Fibroblast of lung (primary cell): ENCODE measurements at regions not wholly inside any gene's neighbourhood (a gene's known extent, or its start where the extent isn't known, plus 50 kb on each side); places are given as distances from the start of the nearest gene placed in this dataset.
"Not testable (repeated sequence)": the region's sequence is repeated elsewhere in the genome, so short reads cannot be mapped to it uniquely, and the experiment has no call there.

Experiments used
- DNase-seq, 2 donors: peaks; one replicate each; pipeline versions ENCODE4 v3.0.0 to v3.0.0-alpha.2; 2010; ENCODE audit warnings: low read depth in 2 of 2
- H2AFZ ChIP-seq: 2 replicates; pipeline ENCODE4 v1.5.1; 2012; ENCODE audit warnings: low read length, control low read depth, inconsistent platforms
- H3K27ac ChIP-seq: 2 replicates; pipeline ENCODE4 v1.5.1; 2011; ENCODE audit warnings: low read length, control low read depth; ENCODE audit not compliant: insufficient read depth
- H3K27me3 ChIP-seq: 2 replicates; pipeline ENCODE4 v1.5.1; 2011; ENCODE audit warnings: mild to moderate bottlenecking, low read length; ENCODE audit not compliant: control insufficient read depth, insufficient read depth
- H3K36me3 ChIP-seq: 2 replicates; pipeline ENCODE4 v1.5.1; 2011; ENCODE audit warnings: low read length; ENCODE audit not compliant: control insufficient read depth, insufficient read depth
- H3K4me1 ChIP-seq: 2 replicates; pipeline ENCODE4 v1.5.1; 2011; ENCODE audit warnings: low read length; ENCODE audit not compliant: control insufficient read depth, insufficient read depth; ENCODE audit errors: extremely low read depth
- H3K4me2 ChIP-seq: 2 replicates; pipeline ENCODE4 v1.5.1; 2011; ENCODE audit warnings: low read length, control low read depth; ENCODE audit not compliant: insufficient read depth; ENCODE audit errors: extremely low read depth
- H3K4me3 ChIP-seq, 4 experiments: fragments of 200-600 bp in 1 of 4; sonication (generic) in 1 of 4; replicated peaks in 1 of 4; 2 replicates each; pipeline ENCODE4 v1.5.1; 2011 to 2016; ENCODE audit warnings: low read length in 4 of 4, low read depth in 3 of 4, mild to moderate bottlenecking in 3 of 4, control low read depth in 2 of 4, inconsistent platforms in 1 of 4, mixed read lengths in 1 of 4; ENCODE audit not compliant: insufficient read depth in 1 of 4; ENCODE audit errors: control extremely low read depth in 1 of 4
- H3K79me2 ChIP-seq: 2 replicates; pipeline ENCODE4 v1.5.1; 2012; ENCODE audit warnings: mild to moderate bottlenecking, low read length, inconsistent platforms; ENCODE audit not compliant: control insufficient read depth, insufficient read depth
- H3K9ac ChIP-seq: 2 replicates; pipeline ENCODE4 v1.5.1; 2011; ENCODE audit warnings: mild to moderate bottlenecking, low read length, control low read depth; ENCODE audit not compliant: insufficient read depth
- H3K9me3 ChIP-seq: 2 replicates; pipeline ENCODE4 v1.5.1; 2012; ENCODE audit warnings: low read depth, low read length; ENCODE audit not compliant: control insufficient read depth, insufficient read depth
- H4K20me1 ChIP-seq: 2 replicates; pipeline ENCODE4 v1.5.1; 2011; ENCODE audit warnings: low read length; ENCODE audit not compliant: control insufficient read depth, insufficient read depth; ENCODE audit errors: extremely low read depth
- EZH2 ChIP-seq: IDR thresholded peaks from 2 replicates; pipeline ENCODE4 v1.5.1; 2012; ENCODE audit warnings: low read length, control low read depth, mild to moderate bottlenecking; ENCODE audit errors: missing control alignments
- TF ChIP-seq, protein P1 (sequence below), 2 donors: IDR thresholded peaks in 1 of 2; conservative IDR thresholded peaks in 1 of 2; 1 replicate in 1 of 2; 2 replicates in 1 of 2; pipeline ENCODE4 v1.5.1; 2011 to 2012; ENCODE audit warnings: low read length in 2 of 2, control low read depth in 1 of 2, inconsistent platforms in 1 of 2, low read depth in 1 of 2, mild to moderate bottlenecking in 1 of 2

DNA sequence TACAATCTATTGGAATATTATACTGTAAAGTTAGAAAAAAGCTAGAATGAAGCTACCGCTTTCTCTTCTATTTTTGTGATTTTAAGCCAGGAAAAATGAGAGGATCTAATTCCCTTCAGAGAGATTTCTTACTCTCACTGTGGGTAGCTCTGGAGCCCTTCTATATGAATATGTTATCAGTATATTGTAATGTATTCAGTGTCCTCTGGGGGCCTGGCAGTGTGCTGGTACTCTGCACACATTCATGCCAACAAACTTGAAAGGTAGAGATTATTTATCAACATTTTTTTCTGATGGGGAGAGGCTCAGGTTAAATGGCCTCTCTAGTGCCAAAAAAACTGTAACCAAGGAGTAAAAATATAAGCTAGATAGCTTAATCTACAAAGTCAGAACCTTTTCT is 292.8 kb downstream of the TTC6 start:
- H4K20me1 ChIP-seq: no peaks in the 10 kb centered on the region
- TF ChIP-seq EZH2: no peak
- TF ChIP-seq, protein P1, sequence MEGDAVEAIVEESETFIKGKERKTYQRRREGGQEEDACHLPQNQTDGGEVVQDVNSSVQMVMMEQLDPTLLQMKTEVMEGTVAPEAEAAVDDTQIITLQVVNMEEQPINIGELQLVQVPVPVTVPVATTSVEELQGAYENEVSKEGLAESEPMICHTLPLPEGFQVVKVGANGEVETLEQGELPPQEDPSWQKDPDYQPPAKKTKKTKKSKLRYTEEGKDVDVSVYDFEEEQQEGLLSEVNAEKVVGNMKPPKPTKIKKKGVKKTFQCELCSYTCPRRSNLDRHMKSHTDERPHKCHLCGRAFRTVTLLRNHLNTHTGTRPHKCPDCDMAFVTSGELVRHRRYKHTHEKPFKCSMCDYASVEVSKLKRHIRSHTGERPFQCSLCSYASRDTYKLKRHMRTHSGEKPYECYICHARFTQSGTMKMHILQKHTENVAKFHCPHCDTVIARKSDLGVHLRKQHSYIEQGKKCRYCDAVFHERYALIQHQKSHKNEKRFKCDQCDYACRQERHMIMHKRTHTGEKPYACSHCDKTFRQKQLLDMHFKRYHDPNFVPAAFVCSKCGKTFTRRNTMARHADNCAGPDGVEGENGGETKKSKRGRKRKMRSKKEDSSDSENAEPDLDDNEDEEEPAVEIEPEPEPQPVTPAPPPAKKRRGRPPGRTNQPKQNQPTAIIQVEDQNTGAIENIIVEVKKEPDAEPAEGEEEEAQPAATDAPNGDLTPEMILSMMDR (conservative IDR thresholded peaks at IDR 0.05 in 1 of 2, IDR thresholded peaks at IDR 0.05 in 1 of 2; ENCODE audit: low read depth in 1 of 2, low read length in 2 of 2): no peak
- H3K9me3 ChIP-seq: no peaks in the 10 kb centered on the region
- H3K9ac ChIP-seq: no peak overlapping the region
- H3K79me2 ChIP-seq: no peaks in the 10 kb centered on the region
- H3K4me1 ChIP-seq: no peaks in the 10 kb centered on the region
- no peak overlapping the region for H3K4me2 ChIP-seq
- H3K36me3 ChIP-seq: no peaks in the 10 kb centered on the region
- no peak overlapping the region for H3K4me3 ChIP-seq
- no peak overlapping the region for H3K27ac ChIP-seq
- DNase-seq: no peak
- no peaks in the 10 kb centered on the region for H3K27me3 ChIP-seq
- H2AFZ ChIP-seq: no peak overlapping the region

DNA sequence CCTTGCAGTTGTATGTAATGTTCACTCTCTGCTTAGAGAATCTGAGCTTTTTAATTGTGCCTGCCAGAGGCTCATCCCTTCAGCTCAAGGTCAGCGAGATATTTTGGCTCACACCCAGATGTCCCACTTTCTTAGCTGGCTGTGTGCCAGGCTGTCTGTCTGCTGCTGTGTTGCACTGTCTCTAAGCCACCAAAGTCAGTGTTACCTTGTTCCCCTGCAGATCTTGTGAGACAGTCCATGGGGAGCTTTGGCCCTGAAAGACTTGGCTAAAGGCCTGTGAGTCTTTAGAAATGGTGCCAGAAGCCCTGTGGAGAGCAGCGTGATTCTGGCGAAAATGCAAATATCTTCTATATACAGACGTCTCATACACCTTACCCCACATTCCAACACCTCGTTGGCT is 293.7 kb downstream of the TTC6 start:
- H3K79me2 ChIP-seq: no peaks in the 10 kb centered on the region
- no peaks in the 10 kb centered on the region for H4K20me1 ChIP-seq
- no peak overlapping the region for H3K4me3 ChIP-seq
- H3K36me3 ChIP-seq: no peaks in the 10 kb centered on the region
- H3K4me2 ChIP-seq: no peak overlapping the region
- H3K27me3 ChIP-seq: no peaks in the 10 kb centered on the region
- H3K27ac ChIP-seq: no peak overlapping the region
- no peaks in the 10 kb centered on the region for H3K9me3 ChIP-seq
- TF ChIP-seq, protein P1 (conservative IDR thresholded peaks at IDR 0.05 in 1 of 2, IDR thresholded peaks at IDR 0.05 in 1 of 2; ENCODE audit: low read depth in 1 of 2, low read length in 2 of 2): no peak
- TF ChIP-seq EZH2: no peak
- no peak for DNase-seq
- H3K4me1 ChIP-seq: no peaks in the 10 kb centered on the region
- no peak overlapping the region for H3K9ac ChIP-seq
- no peak overlapping the region for H2AFZ ChIP-seq

DNA sequence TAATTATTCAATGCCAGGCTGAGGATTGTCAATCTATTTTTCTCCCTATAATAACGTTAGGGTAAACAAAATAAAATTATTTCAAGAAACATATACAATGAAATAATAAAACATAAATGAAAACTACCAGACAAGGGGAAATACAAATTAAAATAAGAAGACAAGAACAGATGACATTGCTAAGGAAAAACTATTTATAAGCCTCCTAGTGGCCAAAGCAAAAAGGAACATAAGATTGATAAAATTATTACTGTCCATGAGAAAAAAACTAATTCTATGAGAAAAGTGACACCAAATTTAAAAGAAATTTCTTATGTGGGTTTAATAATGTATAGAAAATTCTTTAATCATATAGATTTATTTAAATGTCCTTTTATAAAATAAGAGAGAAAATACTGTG is 294.7 kb downstream of the TTC6 start:
- no peak overlapping the region for H2AFZ ChIP-seq
- H3K9ac ChIP-seq: no peak overlapping the region
- H3K4me2 ChIP-seq: no peak overlapping the region
- no peak for DNase-seq
- no peak overlapping the region for H3K4me3 ChIP-seq
- no peak overlapping the region for H3K27ac ChIP-seq
- H3K4me1 ChIP-seq: no peaks in the 10 kb centered on the region
- H3K9me3 ChIP-seq: no peaks in the 10 kb centered on the region
- no peaks in the 10 kb centered on the region for H3K79me2 ChIP-seq
- no peaks in the 10 kb centered on the region for H3K27me3 ChIP-seq
- TF ChIP-seq, protein P1 (conservative IDR thresholded peaks at IDR 0.05 in 1 of 2, IDR thresholded peaks at IDR 0.05 in 1 of 2; ENCODE audit: low read depth in 1 of 2, low read length in 2 of 2): no peak
- no peak for TF ChIP-seq EZH2
- no peaks in the 10 kb centered on the region for H4K20me1 ChIP-seq
- no peaks in the 10 kb centered on the region for H3K36me3 ChIP-seq

DNA sequence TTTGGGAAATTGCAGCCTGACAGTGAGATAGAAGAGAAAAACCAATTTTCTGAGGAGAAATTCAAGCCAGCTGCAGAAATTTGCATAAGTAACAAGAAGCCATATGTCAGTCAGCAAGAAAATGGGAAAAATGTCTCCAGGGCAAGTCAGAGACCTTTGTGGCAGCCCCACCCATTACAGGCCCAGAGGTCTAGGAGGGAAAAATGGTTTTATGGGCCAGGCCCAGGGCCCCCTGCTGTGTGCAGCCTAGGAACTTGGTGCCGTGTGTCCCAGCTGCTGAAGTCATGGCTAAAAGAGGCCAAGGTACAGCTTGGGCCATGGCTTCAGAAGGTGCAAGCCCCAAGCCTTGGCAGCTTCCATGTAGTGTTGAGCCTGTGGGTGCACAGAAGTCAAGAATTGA is 296.1 kb downstream of the TTC6 start:
- H2AFZ ChIP-seq, H3K27me3 ChIP-seq, H4K20me1 ChIP-seq, H3K27ac ChIP-seq, H3K79me2 ChIP-seq, H3K9me3 ChIP-seq, H3K4me1 ChIP-seq, H3K4me3 ChIP-seq, H3K4me2 ChIP-seq, H3K9ac ChIP-seq, DNase-seq, H3K36me3 ChIP-seq: not testable (repeated sequence)
